Panc1 (cell line): ENCODE measurements at regions not wholly inside any gene's neighbourhood (a gene's known extent, or its start where the extent isn't known, plus 50 kb on each side); places are given as distances from the start of the nearest gene placed in this dataset.

Source experiments
- POLR2AphosphoS5 ChIP-seq: IDR thresholded peaks from 2 replicates; pipeline ENCODE4 v1.6.1; 2012; ENCODE audit warnings: mild to moderate bottlenecking, low read depth, low read length, moderate library complexity
- TF ChIP-seq, protein P1 (sequence below), 2 experiments: IDR thresholded peaks; 2 replicates each; pipeline ENCODE4 v1.6.1; 2011 to 2012; ENCODE audit warnings: low read depth in 2 of 2, control low read depth in 1 of 2, low read length in 1 of 2, mild to moderate bottlenecking in 1 of 2, moderate library complexity in 1 of 2; ENCODE audit not compliant: insufficient read depth in 1 of 2
- TF ChIP-seq, protein P2 (sequence below): fragments of 450-650 bp; IDR thresholded peaks from 2 replicates; pipeline ENCODE4 v1.5.1; 2017; ENCODE audit warnings: mild to moderate bottlenecking

DNA sequence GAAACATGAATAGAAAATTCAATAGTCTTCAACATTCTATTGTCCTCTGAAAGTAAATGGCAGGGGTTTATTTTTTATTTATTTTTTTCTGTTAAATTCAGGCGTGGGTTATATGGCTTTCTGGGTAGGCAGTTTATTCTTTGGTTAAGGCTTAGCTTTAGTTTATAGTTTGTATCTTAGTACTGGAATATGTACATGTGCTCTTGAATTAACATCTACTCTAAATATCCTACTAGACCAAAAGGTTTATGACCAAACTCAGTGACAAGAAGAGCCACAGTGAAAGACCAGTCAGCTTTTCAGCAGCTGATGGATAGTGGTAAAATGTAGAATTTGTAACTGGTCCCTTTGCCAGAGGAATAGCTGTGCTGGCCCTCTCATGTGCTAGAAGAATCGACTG, 62.0 kb upstream of the DAB2 start:
- TF ChIP-seq, protein P1, sequence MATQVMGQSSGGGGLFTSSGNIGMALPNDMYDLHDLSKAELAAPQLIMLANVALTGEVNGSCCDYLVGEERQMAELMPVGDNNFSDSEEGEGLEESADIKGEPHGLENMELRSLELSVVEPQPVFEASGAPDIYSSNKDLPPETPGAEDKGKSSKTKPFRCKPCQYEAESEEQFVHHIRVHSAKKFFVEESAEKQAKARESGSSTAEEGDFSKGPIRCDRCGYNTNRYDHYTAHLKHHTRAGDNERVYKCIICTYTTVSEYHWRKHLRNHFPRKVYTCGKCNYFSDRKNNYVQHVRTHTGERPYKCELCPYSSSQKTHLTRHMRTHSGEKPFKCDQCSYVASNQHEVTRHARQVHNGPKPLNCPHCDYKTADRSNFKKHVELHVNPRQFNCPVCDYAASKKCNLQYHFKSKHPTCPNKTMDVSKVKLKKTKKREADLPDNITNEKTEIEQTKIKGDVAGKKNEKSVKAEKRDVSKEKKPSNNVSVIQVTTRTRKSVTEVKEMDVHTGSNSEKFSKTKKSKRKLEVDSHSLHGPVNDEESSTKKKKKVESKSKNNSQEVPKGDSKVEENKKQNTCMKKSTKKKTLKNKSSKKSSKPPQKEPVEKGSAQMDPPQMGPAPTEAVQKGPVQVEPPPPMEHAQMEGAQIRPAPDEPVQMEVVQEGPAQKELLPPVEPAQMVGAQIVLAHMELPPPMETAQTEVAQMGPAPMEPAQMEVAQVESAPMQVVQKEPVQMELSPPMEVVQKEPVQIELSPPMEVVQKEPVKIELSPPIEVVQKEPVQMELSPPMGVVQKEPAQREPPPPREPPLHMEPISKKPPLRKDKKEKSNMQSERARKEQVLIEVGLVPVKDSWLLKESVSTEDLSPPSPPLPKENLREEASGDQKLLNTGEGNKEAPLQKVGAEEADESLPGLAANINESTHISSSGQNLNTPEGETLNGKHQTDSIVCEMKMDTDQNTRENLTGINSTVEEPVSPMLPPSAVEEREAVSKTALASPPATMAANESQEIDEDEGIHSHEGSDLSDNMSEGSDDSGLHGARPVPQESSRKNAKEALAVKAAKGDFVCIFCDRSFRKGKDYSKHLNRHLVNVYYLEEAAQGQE (IDR thresholded peaks at IDR 0.05; ENCODE audit: insufficient read depth in 1 of 2, low read depth in 2 of 2, low read length in 1 of 2), result no peak
- TF ChIP-seq POLR2AphosphoS5, result no peak
- TF ChIP-seq, protein P2, sequence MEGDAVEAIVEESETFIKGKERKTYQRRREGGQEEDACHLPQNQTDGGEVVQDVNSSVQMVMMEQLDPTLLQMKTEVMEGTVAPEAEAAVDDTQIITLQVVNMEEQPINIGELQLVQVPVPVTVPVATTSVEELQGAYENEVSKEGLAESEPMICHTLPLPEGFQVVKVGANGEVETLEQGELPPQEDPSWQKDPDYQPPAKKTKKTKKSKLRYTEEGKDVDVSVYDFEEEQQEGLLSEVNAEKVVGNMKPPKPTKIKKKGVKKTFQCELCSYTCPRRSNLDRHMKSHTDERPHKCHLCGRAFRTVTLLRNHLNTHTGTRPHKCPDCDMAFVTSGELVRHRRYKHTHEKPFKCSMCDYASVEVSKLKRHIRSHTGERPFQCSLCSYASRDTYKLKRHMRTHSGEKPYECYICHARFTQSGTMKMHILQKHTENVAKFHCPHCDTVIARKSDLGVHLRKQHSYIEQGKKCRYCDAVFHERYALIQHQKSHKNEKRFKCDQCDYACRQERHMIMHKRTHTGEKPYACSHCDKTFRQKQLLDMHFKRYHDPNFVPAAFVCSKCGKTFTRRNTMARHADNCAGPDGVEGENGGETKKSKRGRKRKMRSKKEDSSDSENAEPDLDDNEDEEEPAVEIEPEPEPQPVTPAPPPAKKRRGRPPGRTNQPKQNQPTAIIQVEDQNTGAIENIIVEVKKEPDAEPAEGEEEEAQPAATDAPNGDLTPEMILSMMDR, result no peak
